Caco-2 (cell line): ENCODE measurements at regions not wholly inside any gene's neighbourhood (a gene's known extent, or its start where the extent isn't known, plus 50 kb on each side); places are given as distances from the start of the nearest gene placed in this dataset.

Experiments
- BruUV-seq: library from RNA; stranded (reverse); fragments of 400-500 nt; replicated peaks from 2 replicates; lab custom pipeline; 2021; lab: Mats Ljungman, UMichigan
- CTCF ChIA-PET: fragments of 300-600 bp; sonication (Branson Sonifier 250); formaldehyde crosslinking; loops from one replicate; lab custom pipeline; 2022; ENCODE audit warnings: antibody characterized with exemption; lab: Charles Lee
- POLR2A ChIA-PET: fragments of 300-600 bp; sonication (Branson Sonifier 250); formaldehyde crosslinking; loops from one replicate; lab custom pipeline; 2022; ENCODE audit warnings: antibody characterized with exemption; lab: Charles Lee
- DNase-seq, 2 experiments: peaks; one replicate each; pipeline versions ENCODE4 v3.0.0 to v3.0.0-alpha.2; 2020 to 2022
- H3K27me3 ChIP-seq: replicated peaks from 2 replicates; pipeline ENCODE4 v1.6.0; 2011; ENCODE audit warnings: low read length; ENCODE audit not compliant: control insufficient read depth, insufficient read depth
- H3K36me3 ChIP-seq: 2 replicates; pipeline ENCODE4 v1.5.1; 2011; ENCODE audit warnings: low read length; ENCODE audit not compliant: control insufficient read depth, insufficient read depth
- H3K4me1 ChIP-seq: fragments of 250-450 bp; sonication (Bioruptor Pico); 2 replicates; pipeline ENCODE4 v1.5.1; 2020; ENCODE audit warnings: mild to moderate bottlenecking
- H3K4me3 ChIP-seq: 2 replicates; pipeline ENCODE4 v1.5.1; 2011; ENCODE audit warnings: low read depth, mild to moderate bottlenecking, control low read depth, low read length
- H3K9me3 ChIP-seq: fragments of 250-450 bp; sonication (Bioruptor Pico); 2 replicates; pipeline ENCODE4 v1.5.1; 2020; ENCODE audit warnings: mild to moderate bottlenecking, moderate library complexity
- H3K27ac Mint-ChIP-seq: one replicate; pipeline ENCODE4 v1.8.0; 2022; ENCODE audit warnings: mixed read lengths; ENCODE audit not compliant: unreplicated experiment
- H3K27me3 Mint-ChIP-seq: one replicate; pipeline ENCODE4 v1.8.0; 2022; ENCODE audit warnings: mixed read lengths; ENCODE audit not compliant: insufficient read depth, unreplicated experiment
- H3K36me3 Mint-ChIP-seq: one replicate; pipeline ENCODE4 v1.8.0; 2022; ENCODE audit warnings: mild to moderate bottlenecking, mixed read lengths; ENCODE audit not compliant: insufficient read depth, unreplicated experiment
- H3K4me1 Mint-ChIP-seq: one replicate; pipeline ENCODE4 v1.8.0; 2022; ENCODE audit warnings: low read depth, mixed read lengths; ENCODE audit not compliant: unreplicated experiment
- H3K4me3 Mint-ChIP-seq: one replicate; pipeline ENCODE4 v1.8.0; 2022; ENCODE audit warnings: mild to moderate bottlenecking, moderate library complexity, mixed read lengths; ENCODE audit not compliant: unreplicated experiment
- H3K9me3 Mint-ChIP-seq: one replicate; pipeline ENCODE4 v1.8.0; 2022; ENCODE audit warnings: mixed read lengths; ENCODE audit not compliant: unreplicated experiment
- intact Hi-C: fragments of 100-400 bp; cut with micrococcal nuclease; formaldehyde crosslinking; loops from one replicate; pipeline ENCODE4 v1.10.0; 2022; ENCODE audit not compliant: unreplicated experiment
- TF ChIP-seq, protein P1 (sequence below), 2 experiments: fragments of 200-600 bp in 1 of 2; IDR thresholded peaks; 1 replicate in 1 of 2; 2 replicates in 1 of 2; pipeline versions ENCODE4 v1.5.1 to v1.8.0; 2011 to 2022; ENCODE audit warnings: antibody characterized with exemption in 1 of 2, control low read depth in 1 of 2, inconsistent platforms in 1 of 2, low read depth in 1 of 2, low read length in 1 of 2, mild to moderate bottlenecking in 1 of 2, moderate library complexity in 1 of 2; ENCODE audit not compliant: insufficient read depth in 1 of 2, severe bottlenecking in 1 of 2, unreplicated experiment in 1 of 2

DNA sequence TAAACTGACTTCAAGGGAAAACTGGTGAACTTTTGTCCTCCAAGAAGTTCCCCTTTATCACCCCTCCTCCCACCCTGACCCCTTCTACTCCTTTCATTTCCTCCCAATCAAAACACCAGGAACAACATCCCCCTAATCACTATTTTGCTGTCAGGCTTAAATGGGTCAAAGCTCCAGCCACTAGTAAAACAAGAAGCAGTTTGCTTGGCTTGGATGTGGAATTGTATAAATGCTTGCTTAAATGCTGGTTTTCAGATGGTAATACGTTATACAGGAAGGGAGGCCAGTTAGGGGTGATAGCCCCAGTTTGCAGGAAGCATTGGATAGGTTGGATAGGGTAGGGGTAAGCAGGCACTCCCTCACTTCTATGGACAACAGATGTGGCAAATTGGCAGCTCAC is 473.6 kb downstream of the AGTPBP1 start:
- intact Hi-C loops, result no loop called here
- ChIA-PET CTCF (no interaction called here), POLR2A (no interaction called here)
- Histone ChIP-seq H3K27me3 (no peaks in the 10 kb centered on the region), H3K9me3 (no peaks in the 10 kb centered on the region), H3K4me1 (no peaks in the 10 kb centered on the region), H3K36me3 (no peaks in the 10 kb centered on the region), H3K4me3 (no peak overlapping the region)
- no TSS peak for BruUV-seq
- no peaks in the 10 kb centered on the region for H3K9me3 Mint-ChIP-seq
- TF ChIP-seq, protein P1, sequence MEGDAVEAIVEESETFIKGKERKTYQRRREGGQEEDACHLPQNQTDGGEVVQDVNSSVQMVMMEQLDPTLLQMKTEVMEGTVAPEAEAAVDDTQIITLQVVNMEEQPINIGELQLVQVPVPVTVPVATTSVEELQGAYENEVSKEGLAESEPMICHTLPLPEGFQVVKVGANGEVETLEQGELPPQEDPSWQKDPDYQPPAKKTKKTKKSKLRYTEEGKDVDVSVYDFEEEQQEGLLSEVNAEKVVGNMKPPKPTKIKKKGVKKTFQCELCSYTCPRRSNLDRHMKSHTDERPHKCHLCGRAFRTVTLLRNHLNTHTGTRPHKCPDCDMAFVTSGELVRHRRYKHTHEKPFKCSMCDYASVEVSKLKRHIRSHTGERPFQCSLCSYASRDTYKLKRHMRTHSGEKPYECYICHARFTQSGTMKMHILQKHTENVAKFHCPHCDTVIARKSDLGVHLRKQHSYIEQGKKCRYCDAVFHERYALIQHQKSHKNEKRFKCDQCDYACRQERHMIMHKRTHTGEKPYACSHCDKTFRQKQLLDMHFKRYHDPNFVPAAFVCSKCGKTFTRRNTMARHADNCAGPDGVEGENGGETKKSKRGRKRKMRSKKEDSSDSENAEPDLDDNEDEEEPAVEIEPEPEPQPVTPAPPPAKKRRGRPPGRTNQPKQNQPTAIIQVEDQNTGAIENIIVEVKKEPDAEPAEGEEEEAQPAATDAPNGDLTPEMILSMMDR (IDR thresholded peaks at IDR 0.05; ENCODE audit: insufficient read depth in 1 of 2, low read depth in 1 of 2, low read length in 1 of 2, severe bottlenecking in 1 of 2, unreplicated experiment in 1 of 2), result no peak
- H3K4me1 Mint-ChIP-seq, result no peaks in the 10 kb centered on the region
- no peak overlapping the region for H3K27ac Mint-ChIP-seq
- H3K36me3 Mint-ChIP-seq, result no peaks in the 10 kb centered on the region
- no peak overlapping the region for H3K4me3 Mint-ChIP-seq
- no peak for DNase-seq
- H3K27me3 Mint-ChIP-seq, result peaks cover 6% of the 10 kb centered on the region

DNA sequence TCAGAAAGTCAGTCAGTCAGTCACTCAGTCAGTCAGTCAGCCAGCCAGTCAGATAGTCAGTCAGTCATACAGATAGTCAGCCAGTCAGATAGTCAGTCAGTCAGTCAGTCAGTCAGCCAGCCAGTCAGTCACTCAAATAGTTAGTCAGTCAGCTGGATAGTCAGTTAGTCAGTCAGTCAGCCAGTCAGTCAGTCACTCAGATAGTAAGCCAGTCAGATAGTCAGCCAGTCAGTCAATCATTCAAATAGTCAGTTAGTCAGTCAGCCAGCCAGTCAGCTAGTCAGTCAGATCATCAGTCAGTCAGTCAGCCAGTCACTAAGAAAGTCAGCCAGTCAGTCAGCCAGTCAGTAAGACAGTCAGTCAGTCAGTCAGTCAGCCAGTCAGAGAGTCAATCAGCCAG is 477.1 kb downstream of the AGTPBP1 start:
- Histone ChIP-seq H3K9me3 (no peaks in the 10 kb centered on the region), H3K4me1 (no peaks in the 10 kb centered on the region), H3K27me3 (no peaks in the 10 kb centered on the region), H3K36me3 (no peaks in the 10 kb centered on the region), H3K4me3 (no peak overlapping the region)
- DNase-seq, result no peak
- TF ChIP-seq, protein P1 (IDR thresholded peaks at IDR 0.05; ENCODE audit: insufficient read depth in 1 of 2, low read depth in 1 of 2, low read length in 1 of 2, severe bottlenecking in 1 of 2, unreplicated experiment in 1 of 2), result no peak
- Mint-ChIP-seq H3K9me3 (no peaks in the 10 kb centered on the region), H3K4me1 (no peaks in the 10 kb centered on the region), H3K27ac (no peak overlapping the region), H3K27me3 (no peaks in the 10 kb centered on the region), H3K4me3 (no peak overlapping the region), H3K36me3 (no peaks in the 10 kb centered on the region)
- CTCF ChIA-PET, result no interaction called here
- no TSS peak for BruUV-seq
- POLR2A ChIA-PET, result no interaction called here
- intact Hi-C loops, result no loop called here

- POLR2A ChIA-PET, result no interaction called here
- TF ChIP-seq, protein P1 (IDR thresholded peaks at IDR 0.05; ENCODE audit: insufficient read depth in 1 of 2, low read depth in 1 of 2, low read length in 1 of 2, severe bottlenecking in 1 of 2, unreplicated experiment in 1 of 2), result no peak
- H3K4me1 Mint-ChIP-seq, result peaks cover 6% of the 10 kb centered on the region
Measured at GRCh38 chr9:85263288-85263687, 478.5 kb downstream of the AGTPBP1 start.

More at GRCh38 chr9:85263288-85263687, 478.5 kb downstream of the AGTPBP1 start:
- no peaks in the 10 kb centered on the region for H3K4me1 ChIP-seq
- no peaks in the 10 kb centered on the region for H3K36me3 ChIP-seq
- intact Hi-C loops, result no loop called here
- no peaks in the 10 kb centered on the region for H3K36me3 Mint-ChIP-seq
- no peak overlapping the region for H3K4me3 ChIP-seq
- no TSS peak for BruUV-seq
- H3K9me3 ChIP-seq, result no peaks in the 10 kb centered on the region
- no peak overlapping the region for H3K4me3 Mint-ChIP-seq
- peaks cover 5% of the 10 kb centered on the region for H3K27me3 Mint-ChIP-seq
- no peaks in the 10 kb centered on the region for H3K9me3 Mint-ChIP-seq
- no peak overlapping the region for H3K27ac Mint-ChIP-seq
- DNase-seq, result no peak
- no peaks in the 10 kb centered on the region for H3K27me3 ChIP-seq
- CTCF ChIA-PET, result no interaction called here
